Coronary artery (tissue), 2 donors: ENCODE measurements at regions not wholly inside any gene's neighbourhood (a gene's known extent, or its start where the extent isn't known, plus 50 kb on each side); places are given as distances from the start of the nearest gene placed in this dataset.

Source experiments
- DNase-seq: peaks from one replicate; pipeline ENCODE4 v3.0.0-alpha.2; 2017; ENCODE audit warnings: low spot score
- H3K27ac ChIP-seq, 2 donors: fragments of 200-600 bp; sonication (generic); one replicate each; pipeline ENCODE4 v1.5.1; 2016 to 2019
- H3K4me3 ChIP-seq: fragments of 200-600 bp; sonication (generic); 2 replicates; pipeline ENCODE4 v1.5.1; 2016; ENCODE audit warnings: mild to moderate bottlenecking, moderate library complexity
- TF ChIP-seq, protein P1 (sequence below): fragments of 200-600 bp; sonication (generic); IDR thresholded peaks from one replicate; pipeline ENCODE4 v1.5.1; 2019; ENCODE audit warnings: antibody characterized with exemption

DNA sequence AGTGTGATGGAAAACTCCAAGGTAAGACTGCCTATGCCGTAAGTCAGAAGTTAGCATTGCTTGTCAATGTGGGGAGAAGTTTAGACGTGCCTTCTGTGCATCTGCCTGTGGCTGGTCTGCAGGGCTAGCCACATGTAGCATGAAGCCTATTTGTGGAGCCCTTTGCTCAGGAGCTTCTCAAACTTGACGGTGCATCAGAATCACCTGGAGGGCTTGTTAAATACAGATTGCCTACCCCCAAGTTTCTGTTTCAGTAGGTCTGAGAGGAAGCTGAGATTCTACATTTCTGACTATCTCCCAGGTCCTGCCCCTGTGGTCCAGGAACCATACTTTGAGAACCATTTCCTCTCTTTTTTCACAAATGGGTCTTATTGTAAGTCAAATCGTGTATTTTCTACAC, 292.1 kb upstream of the TPM1 start:
- no peak overlapping the region for H3K4me3 ChIP-seq
- TF ChIP-seq, protein P1, sequence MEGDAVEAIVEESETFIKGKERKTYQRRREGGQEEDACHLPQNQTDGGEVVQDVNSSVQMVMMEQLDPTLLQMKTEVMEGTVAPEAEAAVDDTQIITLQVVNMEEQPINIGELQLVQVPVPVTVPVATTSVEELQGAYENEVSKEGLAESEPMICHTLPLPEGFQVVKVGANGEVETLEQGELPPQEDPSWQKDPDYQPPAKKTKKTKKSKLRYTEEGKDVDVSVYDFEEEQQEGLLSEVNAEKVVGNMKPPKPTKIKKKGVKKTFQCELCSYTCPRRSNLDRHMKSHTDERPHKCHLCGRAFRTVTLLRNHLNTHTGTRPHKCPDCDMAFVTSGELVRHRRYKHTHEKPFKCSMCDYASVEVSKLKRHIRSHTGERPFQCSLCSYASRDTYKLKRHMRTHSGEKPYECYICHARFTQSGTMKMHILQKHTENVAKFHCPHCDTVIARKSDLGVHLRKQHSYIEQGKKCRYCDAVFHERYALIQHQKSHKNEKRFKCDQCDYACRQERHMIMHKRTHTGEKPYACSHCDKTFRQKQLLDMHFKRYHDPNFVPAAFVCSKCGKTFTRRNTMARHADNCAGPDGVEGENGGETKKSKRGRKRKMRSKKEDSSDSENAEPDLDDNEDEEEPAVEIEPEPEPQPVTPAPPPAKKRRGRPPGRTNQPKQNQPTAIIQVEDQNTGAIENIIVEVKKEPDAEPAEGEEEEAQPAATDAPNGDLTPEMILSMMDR, result no peak
- no peak overlapping the region for H3K27ac ChIP-seq
- no peak for DNase-seq

DNA sequence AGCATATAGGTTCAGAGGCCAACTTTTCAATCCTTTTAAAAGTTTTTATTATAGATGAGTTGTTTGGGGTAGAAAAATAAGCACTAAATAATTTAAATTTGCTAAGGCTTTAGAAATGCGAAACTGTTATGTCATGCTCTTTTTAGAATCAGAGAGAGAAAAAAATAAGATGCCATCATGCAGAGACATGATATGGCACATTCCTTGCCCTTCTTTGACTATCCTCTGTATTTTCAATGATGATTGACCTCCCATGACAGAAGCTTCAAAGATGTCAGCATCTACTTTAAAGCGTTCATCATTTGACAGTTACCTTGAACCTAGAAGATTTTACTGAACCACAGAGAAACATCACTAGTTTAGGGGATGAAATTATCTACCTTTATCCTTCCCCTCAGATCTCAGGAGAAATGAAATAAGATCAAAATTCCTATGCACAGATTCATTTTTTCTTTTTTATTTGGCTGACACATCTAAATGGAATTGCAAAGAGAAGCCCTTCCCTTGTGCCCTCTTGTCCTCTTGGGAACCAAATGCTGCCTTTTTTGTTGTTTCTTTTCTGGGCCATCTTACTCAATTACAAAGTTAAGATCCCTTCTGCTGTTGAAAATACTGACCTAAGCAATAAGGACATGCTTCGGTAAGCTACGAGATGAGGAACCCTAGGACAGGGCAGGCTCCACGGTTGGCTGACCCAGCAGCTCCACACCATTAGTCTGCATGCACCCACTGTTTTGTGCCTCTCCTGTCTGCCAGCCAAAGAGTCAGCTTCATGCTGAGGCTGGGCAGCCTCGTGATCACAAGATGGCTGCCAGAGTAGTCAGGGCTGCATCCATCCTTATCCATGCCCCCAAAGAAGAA, 289.7 kb upstream of the TPM1 start:
- TF ChIP-seq, protein P1, result no peak
- Histone ChIP-seq H3K27ac (peak overlapping the region in 1 of 2 donors; percentile 13), H3K4me3 (no peak overlapping the region)
- DNase-seq, result no peak

DNA sequence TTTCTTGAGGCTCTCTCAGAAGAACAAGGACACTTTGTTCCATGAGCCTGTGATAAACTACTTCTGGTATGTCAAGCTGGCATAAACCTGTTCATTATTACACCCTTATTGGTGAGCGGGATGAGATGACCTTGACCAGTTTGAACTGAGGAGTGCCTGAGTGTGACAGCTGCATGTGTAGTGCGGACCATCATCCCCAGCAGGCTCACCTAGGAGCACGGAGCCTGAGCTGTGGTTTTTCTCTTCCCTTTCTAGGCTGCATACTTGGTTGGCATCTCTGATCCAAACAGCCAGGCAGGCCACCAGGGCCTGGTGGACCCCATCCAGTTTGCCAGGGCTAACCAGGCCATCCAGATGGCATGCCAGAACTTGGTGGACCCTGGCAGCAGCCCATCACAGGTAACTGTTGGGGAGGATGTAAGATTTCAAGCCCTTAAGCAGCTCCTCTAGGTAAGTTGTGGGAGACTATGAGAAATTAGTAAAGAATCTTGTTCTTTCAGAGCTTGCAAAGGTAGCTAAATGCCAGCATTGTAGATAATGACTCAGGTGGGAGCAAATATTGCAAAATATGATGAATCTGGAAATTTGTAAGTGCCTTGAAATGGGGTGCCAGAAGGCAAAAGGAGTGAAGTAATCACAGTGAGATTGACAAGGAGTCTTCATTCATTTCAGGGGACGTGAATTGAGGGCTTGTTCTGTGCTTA, 288.9 kb upstream of the TPM1 start:
- DNase-seq, result no peak
- peak overlapping the region in 1 of 2 donors; percentile 13 for H3K27ac ChIP-seq
- TF ChIP-seq, protein P1, result no peak
- H3K4me3 ChIP-seq, result no peak overlapping the region

DNA sequence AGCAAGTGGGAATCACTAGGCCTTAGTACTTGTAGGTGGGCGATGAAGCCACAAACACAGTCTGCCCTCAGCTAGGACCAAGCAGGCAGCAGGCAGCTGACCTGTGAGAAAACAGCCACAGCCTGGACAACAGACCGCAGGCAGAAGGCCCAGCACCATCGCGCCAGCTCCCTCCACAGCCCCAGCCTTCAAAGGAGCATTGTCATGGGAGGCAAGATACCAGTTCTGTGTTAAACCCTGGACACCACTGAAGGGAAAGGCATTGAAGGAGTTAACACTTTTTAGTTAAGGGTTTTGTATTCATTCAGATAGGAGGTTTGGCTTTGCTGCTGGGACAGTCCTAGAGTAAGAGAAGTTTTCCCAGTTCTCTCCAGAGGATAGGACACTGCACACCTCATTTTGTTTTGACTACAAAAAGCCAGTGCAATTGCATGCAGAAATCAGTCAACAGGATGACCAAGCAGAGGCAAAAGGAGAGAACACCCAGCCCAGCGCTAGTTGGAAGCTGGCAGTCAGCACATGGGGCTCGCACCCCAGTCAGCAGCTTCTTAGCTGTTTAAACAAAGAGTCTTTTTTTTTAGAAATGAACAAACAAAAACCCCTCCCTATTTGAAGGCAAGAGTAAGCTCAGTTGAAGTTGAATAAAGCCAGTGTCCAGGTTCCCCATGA, 286.1 kb upstream of the TPM1 start:
- TF ChIP-seq, protein P1, result no peak
- peak overlapping the region in 1 of 2 donors; percentile 55 for H3K27ac ChIP-seq
- DNase-seq, result peak; percentile 43
- H3K4me3 ChIP-seq, result no peak overlapping the region

DNA sequence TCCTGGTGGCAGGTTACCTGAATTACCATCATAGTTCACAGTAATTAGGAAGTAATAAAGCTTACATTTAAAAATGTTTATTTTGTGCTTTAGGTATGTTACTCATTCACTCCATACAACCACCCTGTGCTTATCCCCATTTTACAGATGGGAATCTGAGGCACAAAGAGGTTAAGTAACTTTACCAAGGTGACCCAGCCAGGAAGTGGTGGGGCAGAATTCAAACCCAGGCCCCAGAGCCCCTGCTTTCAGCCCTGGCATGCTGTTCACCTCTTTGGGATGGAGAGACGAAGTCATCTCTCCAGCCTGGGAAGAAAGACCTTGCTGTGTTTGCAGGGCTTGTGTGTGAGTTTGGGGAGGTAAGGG, 285.6 kb upstream of the TPM1 start:
- Histone ChIP-seq H3K4me3 (no peak overlapping the region), H3K27ac (peak overlapping the region in 1 of 2 donors; percentile 55)
- peak; percentile 59 for DNase-seq
- TF ChIP-seq, protein P1, result no peak

DNA sequence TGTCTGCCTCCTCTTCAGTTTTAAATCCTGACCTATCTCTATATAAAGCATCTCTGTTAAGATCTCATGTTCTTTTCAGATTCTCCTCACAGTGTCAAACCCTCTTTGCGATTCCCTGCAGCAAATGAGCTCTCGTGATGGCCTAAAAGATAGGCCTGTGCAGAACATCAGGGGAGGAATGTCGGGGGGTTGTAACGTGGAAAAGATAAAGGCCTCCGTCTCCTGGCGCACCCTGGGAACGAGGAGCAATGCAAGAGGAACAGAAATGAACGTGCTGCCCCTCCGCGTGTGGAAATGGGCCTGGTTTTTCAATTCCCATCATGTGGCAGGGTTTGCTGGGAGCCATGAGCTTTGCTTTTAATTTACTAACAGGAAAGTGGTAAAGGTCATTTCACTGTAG, 285.0 kb upstream of the TPM1 start:
- peak overlapping the region in 1 of 2 donors; percentile 70 for H3K27ac ChIP-seq
- TF ChIP-seq, protein P1, result no peak
- DNase-seq, result peak; percentile 59
- H3K4me3 ChIP-seq, result no peak overlapping the region
